ENCODE measurements at regions not wholly inside any gene's neighbourhood (a gene's known extent, or its start where the extent isn't known, plus 50 kb on each side); places are given as distances from the start of the nearest gene placed in this dataset.

DNA sequence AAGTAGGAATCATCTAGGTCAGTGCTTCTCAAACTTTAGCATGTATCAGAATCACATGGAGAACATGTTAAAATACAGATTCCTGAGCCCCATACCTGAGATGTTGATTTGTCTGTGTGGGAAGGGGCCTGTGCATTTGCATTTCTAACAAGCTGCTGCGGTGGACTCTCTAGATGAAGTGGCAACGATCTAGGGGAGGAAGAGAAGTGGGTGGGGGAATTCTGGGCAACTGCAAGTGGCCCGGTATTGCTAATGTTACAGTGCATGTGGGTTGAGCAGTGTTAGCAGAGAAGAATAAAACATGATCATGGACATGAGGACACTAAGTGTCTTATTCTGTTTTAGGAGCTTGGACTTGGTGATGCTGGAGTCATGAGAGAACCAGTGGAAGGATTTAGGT, 329.0 kb downstream of the OLFM4 start:
- Histone ChIP-seq H3K36me3 (ENCODE audit: control insufficient read depth, insufficient read depth, low read length) (no peaks in the 10 kb centered on the region), H3K4me3 (ENCODE audit: low read depth in 2 of 2, low read length in 2 of 2) (no peak overlapping the region), H3K27me3 (ENCODE audit: control insufficient read depth, insufficient read depth, low read length) (no peaks in the 10 kb centered on the region), H3K9me3 (ENCODE audit: control insufficient read depth, insufficient read depth, low read depth, low read length) (no peaks in the 10 kb centered on the region), H3K27ac (ENCODE audit: low read length) (no peak overlapping the region), H3K4me1 (ENCODE audit: control insufficient read depth, insufficient read depth, low read length) (no peaks in the 10 kb centered on the region)
- ATAC-seq (no peak), DNase-seq (ENCODE audit: low read depth, low spot score) (no peak)
- intact Hi-C loops (cut with micrococcal nuclease; ENCODE audit: unreplicated experiment): no loop called here
- in situ Hi-C loops (cut with HindIII; ENCODE audit: low pct_unique_long_range_greater_than_20kb, low sequenced_read_pairs): no loop called here
- ChIA-PET POLR2A (no interaction called here), CTCF (no interaction called here)
- TF ChIP-seq SIN3A (IDR thresholded peaks at IDR 0.05; ENCODE audit: borderline replicate concordance, insufficient read depth, low read depth, low read length): no peak
- no TSS peak for BruUV-seq (replicated peaks)

DNA sequence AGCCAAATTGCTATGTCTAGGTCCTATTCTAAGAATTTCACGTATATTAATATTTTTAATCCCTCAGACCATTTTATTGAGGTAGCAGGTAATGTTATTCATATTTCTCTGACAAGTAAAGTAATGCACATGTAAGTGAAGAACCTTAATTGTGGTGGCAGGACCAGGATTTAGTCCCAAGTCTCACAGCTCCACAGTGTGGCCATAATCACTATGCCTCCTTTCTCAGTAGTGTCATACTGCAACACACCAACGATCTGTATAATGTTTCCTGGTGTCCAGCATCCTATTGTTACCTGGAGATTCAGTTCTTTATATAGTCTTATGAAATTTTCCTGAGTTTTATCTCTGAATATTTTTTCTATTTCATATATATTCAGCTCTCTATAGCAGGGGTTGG, 340.3 kb downstream of the OLFM4 start:
- Histone ChIP-seq H3K36me3 (ENCODE audit: control insufficient read depth, insufficient read depth, low read length) (no peaks in the 10 kb centered on the region), H3K4me3 (ENCODE audit: low read depth in 2 of 2, low read length in 2 of 2) (no peak overlapping the region), H3K4me1 (ENCODE audit: control insufficient read depth, insufficient read depth, low read length) (no peaks in the 10 kb centered on the region), H3K27ac (ENCODE audit: low read length) (no peak overlapping the region), H3K27me3 (ENCODE audit: control insufficient read depth, insufficient read depth, low read length) (no peaks in the 10 kb centered on the region), H3K9me3 (ENCODE audit: control insufficient read depth, insufficient read depth, low read depth, low read length) (no peaks in the 10 kb centered on the region)
- ATAC-seq (no peak), DNase-seq (ENCODE audit: low read depth, low spot score) (no peak)
- POLR2A ChIA-PET: no interaction called here
- no TSS peak for BruUV-seq (replicated peaks)
- in situ Hi-C loops (cut with HindIII; ENCODE audit: low pct_unique_long_range_greater_than_20kb, low sequenced_read_pairs) (no loop called here), intact Hi-C loops (cut with micrococcal nuclease; ENCODE audit: unreplicated experiment) (no loop called here)
- CTCF ChIA-PET: no interaction called here
- TF ChIP-seq TCF7L2 (IDR thresholded peaks at IDR 0.05; ENCODE audit: low read depth, low read length) (no peak), SIN3A (IDR thresholded peaks at IDR 0.05; ENCODE audit: borderline replicate concordance, insufficient read depth, low read depth, low read length) (no peak), POLR2AphosphoS5 (IDR thresholded peaks at IDR 0.05; ENCODE audit: low read depth, low read length) (no peak)
- TF ChIP-seq, protein P1, sequence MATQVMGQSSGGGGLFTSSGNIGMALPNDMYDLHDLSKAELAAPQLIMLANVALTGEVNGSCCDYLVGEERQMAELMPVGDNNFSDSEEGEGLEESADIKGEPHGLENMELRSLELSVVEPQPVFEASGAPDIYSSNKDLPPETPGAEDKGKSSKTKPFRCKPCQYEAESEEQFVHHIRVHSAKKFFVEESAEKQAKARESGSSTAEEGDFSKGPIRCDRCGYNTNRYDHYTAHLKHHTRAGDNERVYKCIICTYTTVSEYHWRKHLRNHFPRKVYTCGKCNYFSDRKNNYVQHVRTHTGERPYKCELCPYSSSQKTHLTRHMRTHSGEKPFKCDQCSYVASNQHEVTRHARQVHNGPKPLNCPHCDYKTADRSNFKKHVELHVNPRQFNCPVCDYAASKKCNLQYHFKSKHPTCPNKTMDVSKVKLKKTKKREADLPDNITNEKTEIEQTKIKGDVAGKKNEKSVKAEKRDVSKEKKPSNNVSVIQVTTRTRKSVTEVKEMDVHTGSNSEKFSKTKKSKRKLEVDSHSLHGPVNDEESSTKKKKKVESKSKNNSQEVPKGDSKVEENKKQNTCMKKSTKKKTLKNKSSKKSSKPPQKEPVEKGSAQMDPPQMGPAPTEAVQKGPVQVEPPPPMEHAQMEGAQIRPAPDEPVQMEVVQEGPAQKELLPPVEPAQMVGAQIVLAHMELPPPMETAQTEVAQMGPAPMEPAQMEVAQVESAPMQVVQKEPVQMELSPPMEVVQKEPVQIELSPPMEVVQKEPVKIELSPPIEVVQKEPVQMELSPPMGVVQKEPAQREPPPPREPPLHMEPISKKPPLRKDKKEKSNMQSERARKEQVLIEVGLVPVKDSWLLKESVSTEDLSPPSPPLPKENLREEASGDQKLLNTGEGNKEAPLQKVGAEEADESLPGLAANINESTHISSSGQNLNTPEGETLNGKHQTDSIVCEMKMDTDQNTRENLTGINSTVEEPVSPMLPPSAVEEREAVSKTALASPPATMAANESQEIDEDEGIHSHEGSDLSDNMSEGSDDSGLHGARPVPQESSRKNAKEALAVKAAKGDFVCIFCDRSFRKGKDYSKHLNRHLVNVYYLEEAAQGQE (IDR thresholded peaks at IDR 0.05; ENCODE audit: insufficient read depth in 1 of 2, low read depth in 2 of 2, low read length in 1 of 2): no peak
- TF ChIP-seq, protein P2, sequence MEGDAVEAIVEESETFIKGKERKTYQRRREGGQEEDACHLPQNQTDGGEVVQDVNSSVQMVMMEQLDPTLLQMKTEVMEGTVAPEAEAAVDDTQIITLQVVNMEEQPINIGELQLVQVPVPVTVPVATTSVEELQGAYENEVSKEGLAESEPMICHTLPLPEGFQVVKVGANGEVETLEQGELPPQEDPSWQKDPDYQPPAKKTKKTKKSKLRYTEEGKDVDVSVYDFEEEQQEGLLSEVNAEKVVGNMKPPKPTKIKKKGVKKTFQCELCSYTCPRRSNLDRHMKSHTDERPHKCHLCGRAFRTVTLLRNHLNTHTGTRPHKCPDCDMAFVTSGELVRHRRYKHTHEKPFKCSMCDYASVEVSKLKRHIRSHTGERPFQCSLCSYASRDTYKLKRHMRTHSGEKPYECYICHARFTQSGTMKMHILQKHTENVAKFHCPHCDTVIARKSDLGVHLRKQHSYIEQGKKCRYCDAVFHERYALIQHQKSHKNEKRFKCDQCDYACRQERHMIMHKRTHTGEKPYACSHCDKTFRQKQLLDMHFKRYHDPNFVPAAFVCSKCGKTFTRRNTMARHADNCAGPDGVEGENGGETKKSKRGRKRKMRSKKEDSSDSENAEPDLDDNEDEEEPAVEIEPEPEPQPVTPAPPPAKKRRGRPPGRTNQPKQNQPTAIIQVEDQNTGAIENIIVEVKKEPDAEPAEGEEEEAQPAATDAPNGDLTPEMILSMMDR (IDR thresholded peaks at IDR 0.05): no peak

DNA sequence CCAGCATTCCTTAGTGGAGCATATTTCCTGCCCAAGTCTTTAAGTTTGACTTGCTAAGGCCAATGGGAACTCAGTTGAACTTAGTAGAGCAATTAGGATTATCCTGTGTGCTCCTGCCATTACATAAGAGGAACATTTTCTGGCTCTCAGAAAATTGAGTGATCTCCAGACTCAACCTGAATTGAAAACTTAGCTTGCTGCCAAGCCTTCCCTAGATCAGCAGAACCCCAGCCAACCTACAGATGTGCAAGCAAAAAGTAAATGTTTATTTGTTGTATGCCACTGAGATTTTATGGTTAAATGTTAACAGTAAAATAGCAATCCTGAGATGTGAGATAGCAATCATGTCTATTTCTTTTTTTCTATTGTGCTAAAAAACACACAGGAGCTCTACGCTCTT, 350.9 kb downstream of the OLFM4 start:
- no peaks in the 10 kb centered on the region for H3K27me3 ChIP-seq (ENCODE audit: control insufficient read depth, insufficient read depth, low read length)
- CTCF ChIA-PET: no interaction called here
- no peaks in the 10 kb centered on the region for H3K9me3 ChIP-seq (ENCODE audit: control insufficient read depth, insufficient read depth, low read depth, low read length)
- intact Hi-C loops (cut with micrococcal nuclease; ENCODE audit: unreplicated experiment) (no loop called here), in situ Hi-C loops (cut with HindIII; ENCODE audit: low pct_unique_long_range_greater_than_20kb, low sequenced_read_pairs) (no loop called here)
- H3K27ac ChIP-seq (ENCODE audit: low read length): no peak overlapping the region
- DNase-seq (ENCODE audit: low read depth, low spot score) (no peak), ATAC-seq (no peak)
- no TSS peak for BruUV-seq (replicated peaks)
- H3K4me3 ChIP-seq (ENCODE audit: low read depth in 2 of 2, low read length in 2 of 2): no peak overlapping the region
- POLR2A ChIA-PET: no interaction called here
- TF ChIP-seq TCF7L2 (IDR thresholded peaks at IDR 0.05; ENCODE audit: low read depth, low read length): no peak
- no peak for TF ChIP-seq POLR2AphosphoS5 (IDR thresholded peaks at IDR 0.05; ENCODE audit: low read depth, low read length)
- TF ChIP-seq, protein P1 (IDR thresholded peaks at IDR 0.05; ENCODE audit: insufficient read depth in 1 of 2, low read depth in 2 of 2, low read length in 1 of 2): no peak
- TF ChIP-seq SIN3A (IDR thresholded peaks at IDR 0.05; ENCODE audit: borderline replicate concordance, insufficient read depth, low read depth, low read length): no peak
- TF ChIP-seq, protein P2 (IDR thresholded peaks at IDR 0.05): no peak
- H3K36me3 ChIP-seq (ENCODE audit: control insufficient read depth, insufficient read depth, low read length): no peaks in the 10 kb centered on the region
- H3K4me1 ChIP-seq (ENCODE audit: control insufficient read depth, insufficient read depth, low read length): no peaks in the 10 kb centered on the region

All from Panc1 (cell line).